H1 (cell line): ENCODE measurements at regions not wholly inside any gene's neighbourhood (a gene's known extent, or its start where the extent isn't known, plus 50 kb on each side); places are given as distances from the start of the nearest gene placed in this dataset.

Experiments
- CTCF ChIA-PET: fragments of 300-600 bp; sonication (Branson Sonifier 250); formaldehyde crosslinking; loops from one replicate; lab custom pipeline; 2021; ENCODE audit not compliant: partially characterized antibody; lab: Charles Lee
- POLR2A ChIA-PET: fragments of 300-600 bp; sonication (Branson Sonifier 250); formaldehyde crosslinking; loops from one replicate; lab custom pipeline; 2021; ENCODE audit warnings: inconsistent platforms; ENCODE audit not compliant: partially characterized antibody; lab: Charles Lee
- DNase-seq, 2 experiments: peaks; one replicate each; pipeline versions ENCODE4 v3.0.0 to v3.0.0-alpha.2; 2010 to 2022; ENCODE audit warnings: low spot score in 2 of 2, low read depth in 1 of 2, mixed read lengths in 1 of 2
- FAIRE-seq: peaks from 2 replicates; lab custom pipeline; 2011; peaks lifted over from hg19 to GRCh38; lab: Jason Lieb, UNC
- H2AFZ ChIP-seq: 2 replicates; pipeline ENCODE4 v1.8.1; 2012; ENCODE audit warnings: low read length, inconsistent platforms
- H2AK5ac ChIP-seq: 2 replicates; pipeline ENCODE4 v1.6.1; 2013; ENCODE audit warnings: low read depth, low read length
- H2BK120ac ChIP-seq: replicated peaks from 2 replicates; pipeline ENCODE3; 2013; ENCODE audit warnings: low read depth, low read length, inconsistent platforms
- H2BK12ac ChIP-seq: 2 replicates; pipeline ENCODE4 v1.6.1; 2013; ENCODE audit warnings: low read depth, low read length
- H2BK15ac ChIP-seq: 2 replicates; pipeline ENCODE4 v1.6.1; 2013; ENCODE audit warnings: low read length
- H2BK20ac ChIP-seq: 2 replicates; pipeline ENCODE4 v1.6.1; 2013; ENCODE audit warnings: low read length
- H2BK5ac ChIP-seq: 2 replicates; pipeline ENCODE4 v1.6.1; 2013; ENCODE audit warnings: low read depth, low read length
- H3K14ac ChIP-seq: 2 replicates; pipeline ENCODE4 v1.6.1; 2013; ENCODE audit warnings: inconsistent platforms; ENCODE audit not compliant: insufficient read length
- H3K18ac ChIP-seq: 2 replicates; pipeline ENCODE4 v1.6.1; 2013; ENCODE audit warnings: low read length; ENCODE audit errors: extremely low read depth
- H3K23ac ChIP-seq: 2 replicates; pipeline ENCODE4 v1.6.1; 2013; ENCODE audit warnings: inconsistent platforms; ENCODE audit not compliant: insufficient read length
- H3K23me2 ChIP-seq: 2 replicates; pipeline ENCODE4 v1.6.1; 2013; ENCODE audit warnings: low read depth, low read length
- H3K27ac ChIP-seq: 2 replicates; pipeline ENCODE4 v1.6.1; 2011; ENCODE audit warnings: low read depth, low read length, inconsistent platforms
- H3K27me3 ChIP-seq, 4 experiments: replicated peaks in 1 of 4; 1 replicate in 1 of 4; 2 replicates in 3 of 4; pipeline versions ENCODE4 v1.6.1 to v1.8.1; 2011 to 2013; ENCODE audit warnings: low read length in 3 of 4, mild to moderate bottlenecking in 3 of 4, inconsistent platforms in 2 of 4, mixed read lengths in 2 of 4, moderate library complexity in 1 of 4; ENCODE audit not compliant: control insufficient read depth in 3 of 4, insufficient read depth in 3 of 4; ENCODE audit errors: extremely low read depth in 1 of 4
- H3K36me3 ChIP-seq, 4 experiments: 2 replicates each; pipeline versions ENCODE4 v1.6.1 to v1.8.1; 2011 to 2013; ENCODE audit warnings: mild to moderate bottlenecking in 4 of 4, low read length in 3 of 4, moderate library complexity in 2 of 4, control low read depth in 1 of 4, inconsistent platforms in 1 of 4; ENCODE audit not compliant: insufficient read depth in 4 of 4, control insufficient read depth in 2 of 4
- H3K4ac ChIP-seq: replicated peaks from 2 replicates; pipeline ENCODE3; 2013; ENCODE audit warnings: low read length, low read depth, mixed read lengths, inconsistent platforms; ENCODE audit not compliant: insufficient read length
- H3K4me1 ChIP-seq, 4 experiments: replicated peaks in 1 of 4; 1 replicate in 1 of 4; 2 replicates in 3 of 4; pipeline versions ENCODE4 v1.6.1 to v1.8.1; 2011 to 2013; ENCODE audit warnings: low read length in 3 of 4, inconsistent platforms in 2 of 4, mixed read lengths in 1 of 4; ENCODE audit not compliant: insufficient read depth in 4 of 4, control insufficient read depth in 3 of 4
- H3K4me2 ChIP-seq, 2 experiments: 2 replicates each; pipeline versions ENCODE4 v1.6.1 to v1.8.1; 2011 to 2013; ENCODE audit warnings: low read depth in 2 of 2, low read length in 2 of 2, control low read depth in 1 of 2, inconsistent platforms in 1 of 2, mild to moderate bottlenecking in 1 of 2; ENCODE audit not compliant: insufficient read depth in 1 of 2
- H3K4me3 ChIP-seq, 4 experiments: fragments of 200-600, 300-600 bp in 1 of 4; sonication (generic), shearing (Covaris generic), sonication (Bioruptor Twin) in 1 of 4; 2 replicates each; pipeline versions ENCODE4 v1.5.1 to v1.8.1; 2011 to 2016; ENCODE audit warnings: low read length in 4 of 4, low read depth in 3 of 4, control low read depth in 2 of 4, inconsistent platforms in 2 of 4, mild to moderate bottlenecking in 2 of 4, mixed read lengths in 1 of 4, moderate library complexity in 1 of 4; ENCODE audit not compliant: insufficient read depth in 2 of 4; ENCODE audit errors: extremely low read depth in 1 of 4
- H3K56ac ChIP-seq: replicated peaks from 2 replicates; pipeline ENCODE3; 2013; ENCODE audit warnings: low read depth, mild to moderate bottlenecking, mixed read lengths, low read length, inconsistent platforms; ENCODE audit not compliant: insufficient read length
- H3K79me1 ChIP-seq: 2 replicates; pipeline ENCODE4 v1.6.1; 2013; ENCODE audit warnings: low read depth, low read length, control low read depth
- H3K79me2 ChIP-seq, 2 experiments: 2 replicates each; pipeline versions ENCODE4 v1.6.1 to v1.8.1; 2012 to 2013; ENCODE audit warnings: low read length in 2 of 2, mild to moderate bottlenecking in 2 of 2, inconsistent platforms in 1 of 2; ENCODE audit not compliant: insufficient read depth in 2 of 2, control insufficient read depth in 1 of 2
- H3K9ac ChIP-seq, 4 experiments: replicated peaks in 1 of 4; 1 replicate in 1 of 4; 2 replicates in 3 of 4; pipeline versions ENCODE4 v1.6.1 to v1.8.1; 2011 to 2013; ENCODE audit warnings: low read depth in 3 of 4, low read length in 3 of 4, control low read depth in 2 of 4, mild to moderate bottlenecking in 2 of 4, moderate library complexity in 2 of 4, inconsistent platforms in 1 of 4; ENCODE audit errors: extremely low read depth in 1 of 4
- H3K9me3 ChIP-seq, 2 experiments: 2 replicates each; pipeline versions ENCODE4 v1.6.1 to v1.8.1; 2012 to 2013; ENCODE audit warnings: mild to moderate bottlenecking in 2 of 2, moderate library complexity in 2 of 2, control low read depth in 1 of 2, inconsistent platforms in 1 of 2, low read depth in 1 of 2, low read length in 1 of 2, mixed read lengths in 1 of 2; ENCODE audit not compliant: insufficient read depth in 2 of 2
- H4K20me1 ChIP-seq, 2 experiments: replicated peaks in 1 of 2; 2 replicates each; pipeline versions ENCODE3 to v1.8.1; 2011 to 2013; ENCODE audit warnings: inconsistent platforms in 2 of 2, low read length in 2 of 2, mild to moderate bottlenecking in 1 of 2; ENCODE audit not compliant: insufficient read depth in 2 of 2, control insufficient read depth in 1 of 2
- H4K5ac ChIP-seq: 2 replicates; pipeline ENCODE4 v1.6.1; 2013; ENCODE audit warnings: low read length, low read depth, mixed read lengths, inconsistent platforms; ENCODE audit not compliant: insufficient read length
- H4K8ac ChIP-seq: 2 replicates; pipeline ENCODE4 v1.8.0; 2013; ENCODE audit warnings: mild to moderate bottlenecking, moderate library complexity, low read length, inconsistent platforms; ENCODE audit not compliant: insufficient read depth; ENCODE audit errors: extremely low read depth
- H4K91ac ChIP-seq: replicated peaks from 2 replicates; pipeline ENCODE3; 2013; ENCODE audit warnings: low read length, mixed read lengths, inconsistent platforms; ENCODE audit not compliant: insufficient read length
- BCL11A ChIP-seq, 2 experiments: IDR thresholded peaks; one replicate each; pipeline ENCODE4 v1.6.1; 2011; ENCODE audit warnings: low read depth in 2 of 2, low read length in 2 of 2, mild to moderate bottlenecking in 2 of 2
- CBX8 ChIP-seq: fragments of 300-800, 300-1000 bp; sonication (generic); IDR thresholded peaks from 2 replicates; pipeline ENCODE4 v1.7.1; 2016; ENCODE audit warnings: low read depth, low read length, borderline replicate concordance
- GABPA ChIP-seq: IDR thresholded peaks from 2 replicates; pipeline ENCODE4 v1.6.1; 2011; ENCODE audit warnings: mild to moderate bottlenecking, low read length, moderate library complexity, borderline replicate concordance; ENCODE audit not compliant: insufficient read depth
- NANOG ChIP-seq: IDR thresholded peaks from 2 replicates; pipeline ENCODE4 v1.6.1; 2011; ENCODE audit warnings: low read length, low read depth, mild to moderate bottlenecking, inconsistent platforms; ENCODE audit not compliant: insufficient read depth, poor library complexity, severe bottlenecking
- POLR2A ChIP-seq, 2 experiments: IDR thresholded peaks; 1 replicate in 1 of 2; 2 replicates in 1 of 2; pipeline ENCODE4 v1.6.1; 2011; ENCODE audit warnings: low read depth in 2 of 2, low read length in 2 of 2, mild to moderate bottlenecking in 2 of 2; ENCODE audit errors: control extremely low read depth in 1 of 2
- RXRA ChIP-seq: IDR thresholded peaks from 2 replicates; pipeline ENCODE4 v1.6.1; 2011; ENCODE audit warnings: low read depth, mild to moderate bottlenecking, low read length, moderate library complexity; ENCODE audit not compliant: insufficient read depth
- SP2 ChIP-seq: IDR thresholded peaks from 2 replicates; pipeline ENCODE4 v1.6.1; 2012; ENCODE audit warnings: mild to moderate bottlenecking, low read length, inconsistent platforms
- SP4 ChIP-seq: IDR thresholded peaks from 2 replicates; pipeline ENCODE4 v1.6.1; 2012; ENCODE audit warnings: low read length, inconsistent platforms
- TAF7 ChIP-seq: optimal IDR thresholded peaks from 2 replicates; pipeline ENCODE3; 2011; ENCODE audit warnings: low read depth, mild to moderate bottlenecking, inconsistent platforms, low read length, moderate library complexity, borderline replicate concordance
- USF2 ChIP-seq: IDR thresholded peaks from 2 replicates; pipeline ENCODE4 v1.6.1; 2011; ENCODE audit warnings: low read length, improper control_type of control experiment
- WGBS, 2 experiments: shearing (Covaris generic) in 1 of 2; methylation state at CpG; one replicate each; pipeline versions ENCODE4 v1.1.6 to v1.1.7; 2013 to 2015; ENCODE audit warnings: low lambda C conversion rate in 2 of 2, mixed read lengths in 2 of 2, inconsistent platforms in 1 of 2, low coverage in 1 of 2, missing lambda C conversion rate in 1 of 2; ENCODE audit not compliant: insufficient replicate concordance in 2 of 2, insufficient coverage in 1 of 2, insufficient read length in 1 of 2; ENCODE audit errors: extremely low coverage in 1 of 2, missing lambda C conversion rate in 1 of 2; 5-methylcytosine and 5-hydroxymethylcytosine counted together
- TF ChIP-seq, protein P1 (sequence below): IDR thresholded peaks from 2 replicates; pipeline ENCODE4 v1.6.1; 2012; ENCODE audit warnings: low read length, inconsistent platforms

DNA sequence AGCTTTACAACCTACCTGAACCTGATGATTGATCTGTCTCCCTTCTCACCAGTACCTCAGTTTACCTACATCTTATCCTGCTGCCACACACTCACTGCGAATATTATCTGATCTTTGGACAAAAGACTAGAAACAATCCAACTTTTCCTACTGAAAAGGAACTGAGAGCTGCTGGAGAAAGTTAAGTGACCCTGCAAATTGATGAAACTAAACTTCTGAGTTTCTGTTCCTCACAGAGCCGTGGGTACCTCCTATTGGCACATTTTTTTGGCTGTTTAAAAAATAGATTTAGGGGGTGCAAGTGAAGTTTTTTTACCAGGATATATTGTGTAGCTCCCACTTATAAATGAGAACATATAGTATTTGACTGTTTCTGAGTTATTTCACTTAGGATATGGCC is 66.0 kb upstream of the STARD3NL start:
- H2BK12ac ChIP-seq, result no peak overlapping the region
- H4K8ac ChIP-seq, result no peak overlapping the region
- H3K79me1 ChIP-seq, result no peaks in the 10 kb centered on the region
- peak overlapping the region; percentile 46 for H3K56ac ChIP-seq
- H2BK120ac ChIP-seq, result no peak overlapping the region
- CTCF ChIA-PET, result interaction anchor here (0.6 to 1.2 kb wide), 5 partner anchors 8 to 374 kb away, joined by 3 to 4 read pairs (median 3); partner anchors contain the start of gene SFRP4
- H4K91ac ChIP-seq, result no peak overlapping the region
- H3K23me2 ChIP-seq, result no peaks in the 10 kb centered on the region; the same call in 1 of the 2 replicates
- no peak overlapping the region for H2BK20ac ChIP-seq
- no peaks in the 10 kb centered on the region for H3K36me3 ChIP-seq
- no peak overlapping the region for H2AK5ac ChIP-seq
- H3K9ac ChIP-seq, result no peak overlapping the region
- no peak overlapping the region for H3K4me3 ChIP-seq
- TF ChIP-seq TAF7, result no peak
- TF ChIP-seq SP4, result no peak
- TF ChIP-seq GABPA, result no peak
- TF ChIP-seq BCL11A (IDR thresholded peaks at IDR 0.05; ENCODE audit: low read depth in 2 of 2, low read length in 2 of 2), result no peak
- TF ChIP-seq SP2, result no peak
- TF ChIP-seq, protein P1, sequence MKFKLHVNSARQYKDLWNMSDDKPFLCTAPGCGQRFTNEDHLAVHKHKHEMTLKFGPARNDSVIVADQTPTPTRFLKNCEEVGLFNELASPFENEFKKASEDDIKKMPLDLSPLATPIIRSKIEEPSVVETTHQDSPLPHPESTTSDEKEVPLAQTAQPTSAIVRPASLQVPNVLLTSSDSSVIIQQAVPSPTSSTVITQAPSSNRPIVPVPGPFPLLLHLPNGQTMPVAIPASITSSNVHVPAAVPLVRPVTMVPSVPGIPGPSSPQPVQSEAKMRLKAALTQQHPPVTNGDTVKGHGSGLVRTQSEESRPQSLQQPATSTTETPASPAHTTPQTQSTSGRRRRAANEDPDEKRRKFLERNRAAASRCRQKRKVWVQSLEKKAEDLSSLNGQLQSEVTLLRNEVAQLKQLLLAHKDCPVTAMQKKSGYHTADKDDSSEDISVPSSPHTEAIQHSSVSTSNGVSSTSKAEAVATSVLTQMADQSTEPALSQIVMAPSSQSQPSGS, result no peak
- no peak for TF ChIP-seq RXRA
- TF ChIP-seq USF2, result no peak
- no peak for TF ChIP-seq POLR2A (IDR thresholded peaks at IDR 0.05; ENCODE audit: control extremely low read depth in 1 of 2, low read depth in 2 of 2, low read length in 2 of 2)
- TF ChIP-seq CBX8, result no peak
- no peak for TF ChIP-seq NANOG
- no peaks in the 10 kb centered on the region for H3K9me3 ChIP-seq
- POLR2A ChIA-PET, result no interaction called here
- H3K4me2 ChIP-seq, result no peak overlapping the region
- no peak overlapping the region for H2BK5ac ChIP-seq
- H3K4ac ChIP-seq, result no peak overlapping the region
- no peaks in the 10 kb centered on the region for H3K4me1 ChIP-seq
- H4K5ac ChIP-seq, result no peak overlapping the region
- FAIRE-seq, result no peak
- no peak overlapping the region for H3K23ac ChIP-seq
- H4K20me1 ChIP-seq, result no peaks in the 10 kb centered on the region
- no peak overlapping the region for H2AFZ ChIP-seq
- DNase-seq, result no peak
- no peaks in the 10 kb centered on the region for H3K27me3 ChIP-seq
- H3K79me2 ChIP-seq, result no peaks in the 10 kb centered on the region
- H3K27ac ChIP-seq, result no peak overlapping the region
- no peak overlapping the region for H3K14ac ChIP-seq
- WGBS, 2 experiments, result 84% methylated on average over 2 of the region's 2 CpGs; no CpG with 5 or more reads in 1 of the 2 experiments
- H3K18ac ChIP-seq, result no peak overlapping the region
- no peak overlapping the region for H2BK15ac ChIP-seq
